Osteoblast (primary cell): ENCODE measurements at regions not wholly inside any gene's neighbourhood (a gene's known extent, or its start where the extent isn't known, plus 50 kb on each side); places are given as distances from the start of the nearest gene placed in this dataset.

Experiments used
- DNase-seq: peaks from one replicate; pipeline ENCODE4 v3.0.0; 2011; ENCODE audit warnings: low spot score, mixed read lengths; ENCODE audit not compliant: insufficient read length; ENCODE audit errors: missing footprints
- H2AFZ ChIP-seq: 2 replicates; pipeline ENCODE4 v1.6.0; 2011; ENCODE audit warnings: mild to moderate bottlenecking, low read length
- H3K27ac ChIP-seq: 2 replicates; pipeline ENCODE4 v1.5.1; 2011; ENCODE audit warnings: mild to moderate bottlenecking, low read depth, low read length, moderate library complexity
- H3K27me3 ChIP-seq: 2 replicates; pipeline ENCODE4 v1.6.0; 2012; ENCODE audit warnings: mild to moderate bottlenecking, control low read depth, inconsistent platforms, low read length, moderate library complexity; ENCODE audit not compliant: insufficient read depth
- H3K36me3 ChIP-seq: 2 replicates; pipeline ENCODE4 v1.5.1; 2011; ENCODE audit warnings: mild to moderate bottlenecking, low read length, control low read depth, moderate library complexity; ENCODE audit not compliant: insufficient read depth
- H3K4me1 ChIP-seq: 2 replicates; pipeline ENCODE4 v1.5.1; 2011; ENCODE audit warnings: mild to moderate bottlenecking, low read length, control low read depth, moderate library complexity; ENCODE audit not compliant: insufficient read depth
- H3K4me2 ChIP-seq: 2 replicates; pipeline ENCODE4 v1.6.0; 2011; ENCODE audit warnings: mild to moderate bottlenecking, low read length; ENCODE audit not compliant: insufficient read depth
- H3K4me3 ChIP-seq: fragments of 200-600 bp; sonication (generic); 3 replicates; pipeline ENCODE4 v1.5.1; 2012; ENCODE audit warnings: mild to moderate bottlenecking, low read length, inconsistent platforms; ENCODE audit not compliant: insufficient read depth
- H3K79me2 ChIP-seq: 2 replicates; pipeline ENCODE4 v1.6.0; 2012; ENCODE audit warnings: mild to moderate bottlenecking, low read length, control low read depth, inconsistent platforms; ENCODE audit not compliant: insufficient read depth
- H3K9me3 ChIP-seq: 2 replicates; pipeline ENCODE4 v1.5.1; 2011; ENCODE audit warnings: low read depth, low read length, control low read depth
- H4K20me1 ChIP-seq: 2 replicates; pipeline ENCODE4 v1.6.0; 2012; ENCODE audit warnings: mild to moderate bottlenecking, low read length, control low read depth; ENCODE audit not compliant: insufficient read depth
- TF ChIP-seq, protein P1 (sequence below): IDR thresholded peaks from 2 replicates; pipeline ENCODE4 v1.5.1; 2011; ENCODE audit warnings: mild to moderate bottlenecking, low read depth, low read length, moderate library complexity; ENCODE audit errors: extremely low read depth

DNA sequence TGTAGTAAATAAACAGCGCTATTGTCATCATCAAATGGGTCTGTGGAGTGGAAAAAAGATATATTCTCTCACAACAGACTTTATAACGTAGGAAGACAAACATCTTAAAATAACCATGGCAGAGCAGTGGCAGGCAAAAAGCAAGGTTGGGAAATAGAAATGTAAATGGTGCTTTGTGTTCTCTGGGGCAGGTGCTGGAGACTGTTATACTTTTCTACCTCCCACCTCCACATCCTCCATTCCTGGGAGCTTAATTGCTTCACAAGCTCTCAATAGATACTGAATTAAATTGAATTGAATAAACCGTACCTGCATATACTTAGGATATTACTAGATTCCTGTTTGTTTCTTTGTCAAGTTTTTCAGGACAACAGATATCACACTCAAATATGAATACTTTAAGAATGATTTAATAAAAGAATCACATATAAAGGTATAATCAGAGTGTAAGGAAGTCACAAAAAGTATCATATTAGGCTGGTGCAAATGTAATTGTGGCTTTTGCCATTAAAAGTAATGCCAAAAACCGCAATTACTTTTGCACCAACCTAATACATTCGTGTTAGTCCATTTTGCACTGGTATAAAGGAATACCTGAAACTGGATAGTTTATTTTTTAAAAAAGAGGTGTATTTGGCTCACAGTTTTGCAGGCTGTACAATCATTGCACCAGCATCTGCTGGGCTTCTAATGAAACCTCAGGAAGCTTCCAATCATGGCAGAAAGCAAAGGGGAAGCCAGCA lies 367.3 kb downstream of the GRIA2 start:
- no peak overlapping the region for H2AFZ ChIP-seq
- TF ChIP-seq, protein P1, sequence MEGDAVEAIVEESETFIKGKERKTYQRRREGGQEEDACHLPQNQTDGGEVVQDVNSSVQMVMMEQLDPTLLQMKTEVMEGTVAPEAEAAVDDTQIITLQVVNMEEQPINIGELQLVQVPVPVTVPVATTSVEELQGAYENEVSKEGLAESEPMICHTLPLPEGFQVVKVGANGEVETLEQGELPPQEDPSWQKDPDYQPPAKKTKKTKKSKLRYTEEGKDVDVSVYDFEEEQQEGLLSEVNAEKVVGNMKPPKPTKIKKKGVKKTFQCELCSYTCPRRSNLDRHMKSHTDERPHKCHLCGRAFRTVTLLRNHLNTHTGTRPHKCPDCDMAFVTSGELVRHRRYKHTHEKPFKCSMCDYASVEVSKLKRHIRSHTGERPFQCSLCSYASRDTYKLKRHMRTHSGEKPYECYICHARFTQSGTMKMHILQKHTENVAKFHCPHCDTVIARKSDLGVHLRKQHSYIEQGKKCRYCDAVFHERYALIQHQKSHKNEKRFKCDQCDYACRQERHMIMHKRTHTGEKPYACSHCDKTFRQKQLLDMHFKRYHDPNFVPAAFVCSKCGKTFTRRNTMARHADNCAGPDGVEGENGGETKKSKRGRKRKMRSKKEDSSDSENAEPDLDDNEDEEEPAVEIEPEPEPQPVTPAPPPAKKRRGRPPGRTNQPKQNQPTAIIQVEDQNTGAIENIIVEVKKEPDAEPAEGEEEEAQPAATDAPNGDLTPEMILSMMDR = no peak
- DNase-seq = no peak
- no peaks in the 10 kb centered on the region for H3K9me3 ChIP-seq
- no peak overlapping the region for H3K4me2 ChIP-seq
- no peak overlapping the region for H3K4me3 ChIP-seq
- no peaks in the 10 kb centered on the region for H3K36me3 ChIP-seq
- H3K4me1 ChIP-seq = no peaks in the 10 kb centered on the region
- H3K27ac ChIP-seq = no peak overlapping the region
- no peaks in the 10 kb centered on the region for H3K27me3 ChIP-seq
- no peaks in the 10 kb centered on the region for H4K20me1 ChIP-seq
- no peaks in the 10 kb centered on the region for H3K79me2 ChIP-seq

DNA sequence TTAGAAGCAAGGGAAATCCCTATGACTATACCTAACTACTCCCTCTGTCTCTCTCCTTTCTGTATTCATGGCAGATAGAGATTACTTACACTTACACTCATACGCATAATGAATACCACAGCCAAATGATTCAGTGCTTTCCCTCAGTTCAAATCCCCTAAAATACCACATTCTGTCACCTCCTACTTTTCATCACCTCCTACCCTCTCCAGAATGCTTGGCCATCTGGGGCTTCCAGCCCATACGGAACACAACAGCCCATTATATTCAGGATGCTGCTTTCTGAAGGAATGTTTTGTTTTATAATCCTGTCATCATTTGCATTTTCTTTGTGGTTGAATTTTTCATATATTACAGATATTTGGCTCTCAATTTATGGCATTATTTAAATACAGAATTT lies 361.6 kb downstream of the GRIA2 start:
- Histone ChIP-seq H3K27ac (no peak overlapping the region), H3K4me2 (no peak overlapping the region), H3K79me2 (no peaks in the 10 kb centered on the region), H3K4me3 (no peak overlapping the region), H3K27me3 (no peaks in the 10 kb centered on the region), H3K36me3 (no peaks in the 10 kb centered on the region), H3K9me3 (no peaks in the 10 kb centered on the region), H4K20me1 (no peaks in the 10 kb centered on the region), H3K4me1 (no peaks in the 10 kb centered on the region), H2AFZ (no peak overlapping the region)
- no peak for DNase-seq
- TF ChIP-seq, protein P1 = no peak

DNA sequence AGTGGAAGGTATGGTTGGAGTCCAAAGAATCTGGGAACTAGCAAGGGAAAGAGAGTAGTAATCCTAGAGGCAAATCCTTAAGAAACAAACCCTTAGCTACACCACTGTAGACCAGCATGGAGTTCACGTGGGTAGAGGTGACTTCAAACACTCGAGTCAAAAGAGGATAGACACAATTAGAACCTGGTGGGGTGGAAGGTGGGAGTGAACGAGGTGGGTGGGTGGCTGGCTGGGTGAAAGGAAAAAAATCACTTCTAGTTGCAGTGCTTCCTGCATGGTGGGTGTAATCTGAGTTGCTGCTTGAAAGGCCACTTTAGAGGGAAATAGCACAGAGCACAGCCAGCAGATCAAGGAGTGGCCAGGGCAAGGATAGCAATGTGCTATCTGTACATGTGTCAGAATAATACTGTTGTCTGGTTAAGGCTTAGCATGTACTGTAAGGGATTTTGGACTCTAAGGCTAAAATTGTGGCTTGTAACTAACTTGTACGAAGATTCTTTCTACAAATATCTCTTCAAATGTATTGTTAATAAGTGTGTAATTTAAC lies 356.2 kb downstream of the GRIA2 start:
- Histone ChIP-seq H3K36me3 (no peaks in the 10 kb centered on the region), H3K4me3 (no peak overlapping the region), H3K9me3 (no peaks in the 10 kb centered on the region), H3K4me1 (no peaks in the 10 kb centered on the region), H2AFZ (no peak overlapping the region), H3K79me2 (no peaks in the 10 kb centered on the region), H3K4me2 (no peak overlapping the region), H3K27ac (no peak overlapping the region), H4K20me1 (no peaks in the 10 kb centered on the region), H3K27me3 (no peaks in the 10 kb centered on the region)
- no peak for DNase-seq
- TF ChIP-seq, protein P1 = no peak

DNA sequence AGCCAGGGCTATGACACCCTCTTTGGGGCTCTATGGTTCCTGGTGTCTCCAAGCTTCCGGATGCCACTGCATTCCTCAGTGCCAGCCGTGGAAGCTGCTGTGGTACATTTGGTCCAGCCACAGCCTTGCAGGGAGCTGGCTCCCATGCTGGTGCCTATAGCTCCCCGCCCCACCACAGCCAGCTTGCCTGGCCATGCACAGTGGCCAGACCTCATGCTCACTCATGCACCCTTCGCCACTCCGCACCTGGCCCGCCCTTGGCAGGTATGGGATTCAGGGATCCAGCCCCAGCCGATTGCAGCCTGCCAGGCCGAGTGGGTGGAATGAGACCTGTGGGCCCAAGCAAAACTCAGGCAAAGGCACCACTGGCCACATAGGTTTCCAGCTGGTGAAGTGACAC lies 354.8 kb downstream of the GRIA2 start:
- H3K79me2 ChIP-seq = no peaks in the 10 kb centered on the region
- no peak overlapping the region for H2AFZ ChIP-seq
- H3K27me3 ChIP-seq = no peaks in the 10 kb centered on the region
- no peaks in the 10 kb centered on the region for H3K36me3 ChIP-seq
- H3K27ac ChIP-seq = no peak overlapping the region
- no peak for DNase-seq
- H3K4me2 ChIP-seq = no peak overlapping the region
- TF ChIP-seq, protein P1 = no peak
- no peaks in the 10 kb centered on the region for H4K20me1 ChIP-seq
- H3K9me3 ChIP-seq = no peaks in the 10 kb centered on the region
- H3K4me1 ChIP-seq = no peaks in the 10 kb centered on the region
- H3K4me3 ChIP-seq = no peak overlapping the region
